HEK293 (cell line): ENCODE measurements at regions not wholly inside any gene's neighbourhood (a gene's known extent, or its start where the extent isn't known, plus 50 kb on each side); places are given as distances from the start of the nearest gene placed in this dataset.

Experiments
- CTCF ChIA-PET: fragments of 350-600 bp; formaldehyde crosslinking; extraction: SDS; loops from one replicate; lab custom pipeline; 2021; ENCODE audit warnings: antibody characterized with exemption; lab: Yijun Ruan, JAX
- POLR2A ChIA-PET: fragments of 300-600 bp; formaldehyde crosslinking; extraction: SDS; loops from one replicate; lab custom pipeline; 2020; ENCODE audit warnings: antibody characterized with exemption, inconsistent platforms; lab: Yijun Ruan, JAX
- H3K27ac ChIP-seq: fragments of 200-500 bp; sonication (Bioruptor generic); 2 replicates; pipeline ENCODE4 v1.5.1; 2014; ENCODE audit warnings: low read depth, low read length, control low read depth, inconsistent platforms; ENCODE audit errors: extremely low read depth
- H3K36me3 ChIP-seq, 2 experiments: fragments of 200-500 bp in 1 of 2; sonication (Bioruptor generic) in 1 of 2; 1 replicate in 1 of 2; 2 replicates in 1 of 2; pipeline ENCODE4 v1.5.1; 2014 to 2017; ENCODE audit warnings: inconsistent platforms in 2 of 2, low read length in 2 of 2; ENCODE audit not compliant: control insufficient read depth in 2 of 2, insufficient read depth in 1 of 2
- H3K4me1 ChIP-seq: fragments of 200-500 bp; sonication (Bioruptor generic); 2 replicates; pipeline ENCODE4 v1.5.1; 2014; ENCODE audit warnings: mild to moderate bottlenecking, low read length, inconsistent platforms; ENCODE audit not compliant: control insufficient read depth, insufficient read depth
- H3K4me3 ChIP-seq: 2 replicates; pipeline ENCODE4 v1.5.1; 2011; ENCODE audit warnings: low read depth, mild to moderate bottlenecking, control low read depth, low read length, moderate library complexity
- H3K9me3 ChIP-seq: fragments of 200-500 bp; sonication (Bioruptor generic); 2 replicates; pipeline ENCODE4 v1.5.1; 2014; ENCODE audit warnings: low read depth, low read length, inconsistent platforms; ENCODE audit not compliant: control insufficient read depth, insufficient read depth
- GFI1B ChIP-seq: fragments of 450-650 bp; formaldehyde crosslinking; IDR thresholded peaks from 2 replicates; pipeline ENCODE4 v1.5.1; 2016; ENCODE audit warnings: missing biosample characterization, missing genetic modification characterization
- KLF16 ChIP-seq: fragments of 450-650 bp; formaldehyde crosslinking; IDR thresholded peaks from 2 replicates; pipeline ENCODE4 v1.5.1; 2017; ENCODE audit warnings: missing biosample characterization, missing genetic modification characterization
- MYNN ChIP-seq: fragments of 450-650 bp; formaldehyde crosslinking; IDR thresholded peaks from 2 replicates; pipeline ENCODE4 v1.5.1; 2016; ENCODE audit warnings: missing biosample characterization, missing genetic modification characterization, borderline replicate concordance
- OVOL3 ChIP-seq: fragments of 450-650 bp; formaldehyde crosslinking; IDR thresholded peaks from 2 replicates; pipeline ENCODE4 v1.5.1; 2016; ENCODE audit warnings: missing biosample characterization, missing genetic modification characterization
- REPIN1 ChIP-seq: fragments of 450-650 bp; formaldehyde crosslinking; IDR thresholded peaks from 2 replicates; pipeline ENCODE4 v1.5.1; 2017; ENCODE audit warnings: missing biosample characterization, missing genetic modification characterization, low read depth
- ZBTB10 ChIP-seq: fragments of 450-650 bp; formaldehyde crosslinking; IDR thresholded peaks from 2 replicates; pipeline ENCODE4 v1.5.1; 2016; ENCODE audit warnings: missing biosample characterization, missing genetic modification characterization
- ZBTB20 ChIP-seq: fragments of 450-650 bp; formaldehyde crosslinking; IDR thresholded peaks from 2 replicates; pipeline ENCODE4 v1.5.1; 2016; ENCODE audit warnings: missing biosample characterization, missing genetic modification characterization
- ZEB2 ChIP-seq: fragments of 450-650 bp; formaldehyde crosslinking; IDR thresholded peaks from 2 replicates; pipeline ENCODE4 v1.5.1; 2016; ENCODE audit warnings: missing biosample characterization, missing genetic modification characterization
- ZFP3 ChIP-seq: fragments of 450-650 bp; formaldehyde crosslinking; IDR thresholded peaks from 2 replicates; pipeline ENCODE4 v1.5.1; 2016; ENCODE audit warnings: low read depth, missing biosample characterization, missing genetic modification characterization
- ZNF10 ChIP-seq: fragments of 450-650 bp; formaldehyde crosslinking; IDR thresholded peaks from 2 replicates; pipeline ENCODE4 v1.5.1; 2017; ENCODE audit warnings: missing biosample characterization, missing genetic modification characterization
- ZNF140 ChIP-seq: fragments of 450-650 bp; formaldehyde crosslinking; IDR thresholded peaks from 2 replicates; pipeline ENCODE4 v1.5.1; 2016; ENCODE audit warnings: missing biosample characterization, missing genetic modification characterization
- ZNF19 ChIP-seq: fragments of 450-650 bp; formaldehyde crosslinking; IDR thresholded peaks from 2 replicates; pipeline ENCODE4; 2016; ENCODE audit warnings: missing biosample characterization, missing genetic modification characterization, low read depth
- ZNF221 ChIP-seq: fragments of 450-650 bp; formaldehyde crosslinking; IDR thresholded peaks from 2 replicates; pipeline ENCODE4 v1.5.1; 2017; ENCODE audit warnings: missing biosample characterization, missing genetic modification characterization, borderline replicate concordance
- ZNF248 ChIP-seq: fragments of 450-650 bp; formaldehyde crosslinking; IDR thresholded peaks from 2 replicates; pipeline ENCODE4 v1.5.1; 2017; ENCODE audit warnings: missing biosample characterization, missing genetic modification characterization
- ZNF280D ChIP-seq: fragments of 450-650 bp; formaldehyde crosslinking; IDR thresholded peaks from 2 replicates; pipeline ENCODE4 v1.5.1; 2016; ENCODE audit warnings: missing biosample characterization, missing genetic modification characterization
- ZNF311 ChIP-seq: fragments of 450-650 bp; formaldehyde crosslinking; IDR thresholded peaks from 2 replicates; pipeline ENCODE4 v1.5.1; 2017; ENCODE audit warnings: missing biosample characterization, missing genetic modification characterization, borderline replicate concordance
- ZNF394 ChIP-seq: fragments of 450-650 bp; formaldehyde crosslinking; IDR thresholded peaks from 2 replicates; pipeline ENCODE4 v1.5.1; 2016; ENCODE audit warnings: missing biosample characterization, missing genetic modification characterization, mild to moderate bottlenecking, moderate library complexity, borderline replicate concordance
- ZNF48 ChIP-seq: fragments of 450-650 bp; formaldehyde crosslinking; IDR thresholded peaks from 2 replicates; pipeline ENCODE4 v1.5.1; 2016; ENCODE audit warnings: missing biosample characterization, missing genetic modification characterization
- ZNF548 ChIP-seq: fragments of 450-650 bp; formaldehyde crosslinking; IDR thresholded peaks from 2 replicates; pipeline ENCODE4 v1.5.1; 2016; ENCODE audit warnings: missing biosample characterization, missing genetic modification characterization
- ZNF629 ChIP-seq: fragments of 450-650 bp; formaldehyde crosslinking; IDR thresholded peaks from 2 replicates; pipeline ENCODE4 v1.5.1; 2017; ENCODE audit warnings: missing biosample characterization, missing genetic modification characterization
- ZNF654 ChIP-seq: fragments of 450-650 bp; formaldehyde crosslinking; IDR thresholded peaks from 2 replicates; pipeline ENCODE4 v1.5.1; 2016; ENCODE audit warnings: low read depth, missing biosample characterization, missing genetic modification characterization
- ZNF658 ChIP-seq: fragments of 450-650 bp; formaldehyde crosslinking; IDR thresholded peaks from 2 replicates; pipeline ENCODE4; 2016; ENCODE audit warnings: missing biosample characterization, missing genetic modification characterization
- ZNF660 ChIP-seq: fragments of 450-650 bp; IDR thresholded peaks from 2 replicates; pipeline ENCODE4 v1.5.1; 2018; ENCODE audit warnings: missing biosample characterization, mild to moderate bottlenecking, missing genetic modification characterization
- ZNF768 ChIP-seq: fragments of 450-650 bp; formaldehyde crosslinking; IDR thresholded peaks from 2 replicates; pipeline ENCODE4 v1.5.1; 2018; ENCODE audit warnings: missing biosample characterization, mild to moderate bottlenecking, missing genetic modification characterization
- TF ChIP-seq, protein P1 (sequence below): fragments of 450-650 bp; formaldehyde crosslinking; IDR thresholded peaks from 2 replicates; pipeline ENCODE4 v1.5.1; 2017; ENCODE audit warnings: missing biosample characterization, missing genetic modification characterization

- TF ChIP-seq ZNF280D (tag by site-specific recombination): no peak
- no peak for TF ChIP-seq ZNF394
- no peak for TF ChIP-seq ZNF548 (tag by site-specific recombination)
Observed at GRCh38 chr11:82174610-82175009, 559.1 kb downstream of the FAM181B start (continued).

DNA sequence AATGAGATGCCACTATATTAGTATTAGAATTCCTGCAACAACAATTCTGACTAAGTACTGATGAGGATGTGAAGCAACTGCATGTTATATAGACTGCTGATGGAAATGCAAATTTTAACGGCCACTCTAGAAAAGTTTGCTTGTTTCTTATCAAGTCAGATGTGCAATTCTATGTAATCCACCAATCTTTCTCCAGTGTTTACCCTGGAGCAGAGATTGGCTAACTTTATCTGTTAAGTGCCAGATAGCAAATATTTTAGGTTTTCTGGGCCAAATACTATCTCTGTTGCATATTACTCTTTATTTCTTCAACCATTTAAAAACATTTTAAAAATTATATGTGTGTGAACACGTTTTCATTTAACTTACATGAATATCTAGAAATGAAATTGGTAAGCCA lies 586.9 kb downstream of the FAM181B start:
- ChIA-PET POLR2A (no interaction called here), CTCF (no interaction called here)
- Histone ChIP-seq H3K36me3 (no peaks in the 10 kb centered on the region), H3K4me1 (no peaks in the 10 kb centered on the region), H3K4me3 (no peak overlapping the region), H3K27ac (no peak overlapping the region), H3K9me3 (no peaks in the 10 kb centered on the region)
- no peak for TF ChIP-seq ZEB2 (tag by site-specific recombination)
- no peak for TF ChIP-seq OVOL3 (tag by site-specific recombination)
- TF ChIP-seq ZNF768 (tag by site-specific recombination): no peak
- TF ChIP-seq GFI1B (tag by site-specific recombination): no peak
- no peak for TF ChIP-seq ZBTB10
- no peak for TF ChIP-seq ZNF140 (tag by site-specific recombination)
- no peak for TF ChIP-seq ZNF248 (tag by site-specific recombination)
- TF ChIP-seq ZNF660: no peak
- TF ChIP-seq ZNF658 (tag by site-specific recombination): no peak
- no peak for TF ChIP-seq REPIN1
- TF ChIP-seq ZNF10 (tag by site-specific recombination): no peak
- no peak for TF ChIP-seq KLF16 (tag by site-specific recombination)
- no peak for TF ChIP-seq ZBTB20 (tag by site-specific recombination)
- no peak for TF ChIP-seq ZNF221
- no peak for TF ChIP-seq ZNF19 (tag by site-specific recombination)
- TF ChIP-seq ZNF48 (tag by site-specific recombination): no peak
- no peak for TF ChIP-seq ZNF394

DNA sequence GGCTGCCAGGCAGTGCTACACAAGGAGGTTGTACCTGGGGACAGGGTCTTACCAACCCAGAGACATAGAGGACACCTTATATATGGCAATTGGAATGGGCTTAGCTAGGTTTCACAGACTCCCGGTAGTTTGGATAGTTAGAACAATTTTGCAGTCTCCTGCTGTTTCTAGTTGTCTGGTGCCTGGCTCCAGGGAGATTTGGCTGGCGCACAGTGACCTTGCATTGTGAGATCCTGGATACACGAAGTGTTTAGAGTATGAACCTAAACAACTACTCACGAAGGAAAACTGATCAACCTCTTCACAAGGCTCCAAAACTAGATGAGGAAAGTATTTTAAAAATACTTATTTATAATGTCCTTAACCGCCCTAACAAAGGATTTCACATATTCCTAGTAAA lies 614.7 kb downstream of the FAM181B start:
- Histone ChIP-seq H3K4me3 (no peak overlapping the region), H3K4me1 (no peaks in the 10 kb centered on the region), H3K36me3 (no peaks in the 10 kb centered on the region), H3K9me3 (no peaks in the 10 kb centered on the region), H3K27ac (no peak overlapping the region)
- ChIA-PET POLR2A (no interaction called here), CTCF (no interaction called here)
- TF ChIP-seq ZNF654 (tag by site-specific recombination) (no peak), MYNN (tag by site-specific recombination) (no peak), ZNF629 (tag by site-specific recombination) (no peak), ZNF394 (no peak), ZEB2 (tag by site-specific recombination) (no peak), ZFP3 (tag by site-specific recombination) (no peak), ZNF311 (no peak)
- TF ChIP-seq, protein P1, sequence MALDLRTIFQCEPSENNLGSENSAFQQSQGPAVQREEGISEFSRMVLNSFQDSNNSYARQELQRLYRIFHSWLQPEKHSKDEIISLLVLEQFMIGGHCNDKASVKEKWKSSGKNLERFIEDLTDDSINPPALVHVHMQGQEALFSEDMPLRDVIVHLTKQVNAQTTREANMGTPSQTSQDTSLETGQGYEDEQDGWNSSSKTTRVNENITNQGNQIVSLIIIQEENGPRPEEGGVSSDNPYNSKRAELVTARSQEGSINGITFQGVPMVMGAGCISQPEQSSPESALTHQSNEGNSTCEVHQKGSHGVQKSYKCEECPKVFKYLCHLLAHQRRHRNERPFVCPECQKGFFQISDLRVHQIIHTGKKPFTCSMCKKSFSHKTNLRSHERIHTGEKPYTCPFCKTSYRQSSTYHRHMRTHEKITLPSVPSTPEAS (tag by site-specific recombination): no peak
